Right hindlimb (tissue), 1 donor: ENCODE measurements at regions not wholly inside any gene's neighbourhood (a gene's known extent, or its start where the extent isn't known, plus 50 kb on each side); places are given as distances from the start of the nearest gene placed in this dataset.
"Not testable (repeated sequence)": the region's sequence is repeated elsewhere in the genome, so short reads cannot be mapped to it uniquely, and the experiment has no call there.

Source experiments
- DNase-seq: peaks from one replicate; pipeline ENCODE4 v3.0.0-alpha.2; 2018

DNA sequence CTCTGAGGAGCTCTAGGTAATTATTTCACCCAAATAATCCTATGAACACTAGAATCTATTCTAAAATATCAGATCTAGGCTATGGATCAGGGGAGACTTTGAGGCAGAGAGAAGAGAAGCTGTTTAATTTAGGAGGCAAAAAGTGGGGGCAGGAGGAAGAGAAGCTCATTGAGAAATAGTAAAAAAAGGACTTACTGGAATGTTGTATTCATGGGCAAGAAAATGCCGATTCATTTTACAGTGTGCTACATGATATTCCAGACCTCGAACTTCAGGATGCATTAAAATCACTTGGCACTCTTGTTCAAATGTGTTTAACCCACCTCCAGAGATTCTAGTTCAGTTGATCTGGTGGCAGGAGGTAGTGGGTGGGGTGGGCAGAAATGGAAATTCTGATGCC, 109.5 kb upstream of the ITGB1 start:
- DNase-seq: no peak

DNA sequence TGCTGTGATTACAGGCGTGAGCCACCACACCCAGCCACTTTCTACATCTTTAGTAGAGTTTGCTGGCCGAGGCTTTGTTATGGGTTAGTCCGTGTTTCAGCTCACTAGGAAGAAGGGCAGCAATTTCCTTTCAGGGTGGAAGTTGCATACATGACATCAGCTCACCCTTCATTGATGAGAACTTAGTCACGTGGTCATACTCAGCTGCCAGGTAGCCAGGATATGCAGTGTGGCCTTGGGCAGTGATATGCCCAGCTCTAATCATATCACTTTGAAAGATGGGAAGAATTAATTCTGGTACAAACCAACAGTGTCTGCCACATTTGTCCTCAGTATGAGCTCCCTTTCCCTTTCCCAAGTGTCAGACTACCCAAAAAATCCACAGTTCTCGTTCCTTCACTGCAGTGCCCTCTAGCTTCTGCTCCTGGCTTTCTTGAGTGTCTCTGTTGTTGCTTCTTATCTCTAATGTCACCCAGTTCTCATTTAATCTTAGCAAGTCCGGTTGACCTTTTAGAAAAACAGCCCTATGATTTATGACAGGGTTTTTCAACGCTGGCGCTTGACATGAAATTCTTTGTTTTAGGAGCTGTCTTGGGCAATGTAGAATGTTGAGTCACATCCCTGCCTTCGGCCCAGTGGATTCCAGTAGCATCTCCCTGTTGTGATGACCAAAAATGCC, 108.7 kb upstream of the ITGB1 start:
- DNase-seq: no peak

DNA sequence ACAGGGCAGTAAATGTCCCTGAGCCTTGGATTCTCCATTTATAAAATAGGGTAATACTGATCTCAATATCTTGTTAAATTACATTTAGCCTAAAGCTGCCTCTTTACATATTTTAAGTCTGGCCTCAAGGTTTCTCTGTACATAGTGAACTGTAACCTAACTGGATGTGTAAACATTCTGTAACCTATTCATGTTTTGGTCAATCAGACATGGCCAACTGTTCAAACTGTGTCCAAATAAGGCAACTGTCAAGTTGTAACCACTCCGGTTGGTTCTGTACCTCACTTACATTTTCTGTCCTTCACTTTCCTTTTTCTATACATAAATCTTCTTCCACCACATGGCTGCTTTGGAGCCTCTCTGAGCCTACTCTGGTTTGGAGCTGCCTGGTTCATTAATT, 107.1 kb upstream of the ITGB1 start:
- no peak for DNase-seq

DNA sequence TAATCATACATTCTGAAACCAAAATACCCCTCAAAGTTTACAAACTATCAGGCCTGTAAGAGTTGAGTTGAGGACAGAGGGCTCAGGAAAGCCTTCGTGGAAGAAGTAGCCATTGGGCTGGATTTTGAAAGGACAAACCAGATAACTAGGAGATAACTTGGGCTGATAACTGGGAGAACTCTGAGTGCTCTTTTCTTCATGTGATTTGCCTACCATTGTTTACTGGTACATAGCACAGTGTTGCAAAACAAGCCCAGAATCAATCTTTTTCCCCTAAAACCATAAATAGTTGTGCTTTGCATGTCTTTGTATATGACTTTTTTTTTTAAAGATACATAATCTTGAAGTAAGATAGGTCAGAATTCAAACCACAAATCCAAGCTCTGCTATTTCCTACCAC, 106.7 kb upstream of the ITGB1 start:
- no peak for DNase-seq

DNA sequence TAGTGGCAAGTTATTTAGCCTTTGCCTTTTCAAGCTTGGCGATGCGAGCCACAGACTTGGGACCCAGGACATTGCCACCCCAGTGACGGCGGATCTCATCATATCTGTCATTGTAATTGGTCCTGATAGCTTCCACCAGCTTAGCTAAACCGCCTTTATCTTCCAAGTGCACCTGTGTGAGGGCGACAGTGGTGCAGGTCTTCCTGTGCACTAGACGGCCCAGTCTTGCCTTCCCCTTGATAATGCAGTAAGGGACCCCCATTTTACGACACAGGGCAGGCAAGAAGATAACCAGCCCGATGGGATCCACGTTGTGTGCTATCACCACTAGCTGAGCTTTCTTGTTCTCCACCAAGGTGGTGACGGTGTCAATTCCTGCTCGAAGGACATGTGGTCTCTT, 99.6 kb upstream of the ITGB1 start:
- no peak for DNase-seq

DNA sequence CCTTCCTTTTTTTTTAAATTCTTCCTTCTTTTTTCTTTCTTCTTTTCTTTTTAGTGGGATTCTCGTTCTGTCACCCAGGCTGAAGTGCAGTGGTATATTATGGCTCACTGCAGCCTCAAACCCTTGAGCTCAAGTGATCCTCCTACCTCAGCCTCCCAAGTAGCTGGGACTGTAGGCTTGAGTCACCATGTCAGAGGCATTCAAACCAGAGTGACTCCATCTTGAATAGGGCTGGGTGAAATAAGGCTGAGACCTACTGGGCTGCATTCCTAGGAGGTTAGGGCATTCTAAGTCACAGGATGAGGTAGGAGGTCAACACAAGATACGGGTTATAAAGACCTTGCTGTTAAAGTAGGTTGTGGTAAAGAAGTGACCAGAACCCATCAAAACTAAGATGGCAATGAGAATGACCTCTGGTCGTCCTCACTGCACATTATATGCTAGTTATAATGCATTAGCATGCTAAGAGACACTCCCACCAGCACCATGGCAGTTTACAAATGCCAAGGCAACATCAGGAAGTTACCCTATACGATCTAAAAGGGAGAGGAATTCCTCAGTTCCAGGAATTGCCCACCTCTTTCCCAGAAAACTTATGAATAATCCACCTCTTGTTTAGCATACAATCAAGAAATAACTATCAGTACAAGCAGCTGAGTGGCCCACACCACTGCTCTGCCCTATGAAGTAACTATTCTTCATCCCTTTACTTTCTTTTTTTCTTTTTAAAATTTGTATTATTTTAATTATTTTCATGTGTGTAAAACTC, 99.0 kb upstream of the ITGB1 start:
- no peak for DNase-seq

DNA sequence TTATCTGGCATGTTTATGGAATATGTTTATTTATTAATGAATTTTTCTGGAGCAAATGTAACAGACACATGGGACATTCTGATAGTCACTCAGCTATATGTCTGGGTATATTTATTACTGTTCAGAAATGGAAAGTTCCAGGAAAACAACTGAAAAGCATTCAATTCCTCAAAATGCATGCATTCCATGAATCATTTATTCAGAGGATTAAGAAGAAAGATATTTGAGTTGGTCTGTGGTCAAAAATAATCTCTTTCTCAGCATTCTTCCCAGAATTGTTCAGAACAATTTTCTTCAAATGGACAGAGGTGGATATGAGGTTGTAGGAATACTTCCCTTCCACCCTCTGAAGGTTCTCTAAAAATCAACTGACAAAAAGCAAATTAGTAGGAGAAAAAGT, 97.6 kb upstream of the ITGB1 start:
- DNase-seq: no peak

DNA sequence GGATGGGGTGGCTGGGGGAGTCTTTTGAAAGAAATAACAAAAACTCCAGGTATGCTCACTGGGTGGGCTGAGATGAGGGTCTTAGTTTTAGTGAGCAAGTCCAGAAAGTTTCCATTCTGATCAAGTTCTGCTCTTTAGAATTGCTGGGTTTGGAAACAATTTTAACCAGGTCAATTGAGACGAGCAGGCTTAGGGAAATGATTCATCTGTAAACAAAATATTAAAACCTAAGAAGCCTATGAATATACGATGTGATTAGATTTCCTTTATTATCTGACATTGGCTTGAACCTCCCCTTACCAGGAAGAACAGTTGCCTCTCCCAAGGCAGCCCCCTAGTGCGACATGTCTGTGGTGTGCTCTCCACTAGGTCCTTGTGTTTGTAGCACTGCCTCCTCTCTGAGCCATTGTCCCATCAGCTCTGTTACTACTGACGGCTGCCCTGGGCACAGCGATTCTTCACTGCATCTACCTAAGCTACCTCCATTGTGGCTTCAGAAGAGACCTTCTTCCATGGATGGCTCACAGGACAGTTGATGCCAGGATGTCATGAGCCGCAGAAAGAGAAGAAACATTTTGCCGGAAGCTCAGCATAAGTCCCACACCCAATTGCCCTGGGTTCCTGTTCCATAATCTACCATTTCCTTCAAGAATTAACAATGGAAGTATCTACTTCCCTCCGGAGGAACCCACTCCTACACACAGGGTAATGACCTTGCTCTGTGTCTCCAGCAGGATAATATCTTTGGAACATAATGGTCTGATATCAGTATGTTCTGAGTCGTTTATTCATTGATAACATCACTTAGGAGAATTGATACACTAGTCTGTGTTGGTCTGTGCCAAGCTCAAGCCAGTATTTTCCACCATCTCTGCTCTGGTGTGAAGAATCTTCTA, 95.1 kb upstream of the ITGB1 start:
- no peak for DNase-seq

DNA sequence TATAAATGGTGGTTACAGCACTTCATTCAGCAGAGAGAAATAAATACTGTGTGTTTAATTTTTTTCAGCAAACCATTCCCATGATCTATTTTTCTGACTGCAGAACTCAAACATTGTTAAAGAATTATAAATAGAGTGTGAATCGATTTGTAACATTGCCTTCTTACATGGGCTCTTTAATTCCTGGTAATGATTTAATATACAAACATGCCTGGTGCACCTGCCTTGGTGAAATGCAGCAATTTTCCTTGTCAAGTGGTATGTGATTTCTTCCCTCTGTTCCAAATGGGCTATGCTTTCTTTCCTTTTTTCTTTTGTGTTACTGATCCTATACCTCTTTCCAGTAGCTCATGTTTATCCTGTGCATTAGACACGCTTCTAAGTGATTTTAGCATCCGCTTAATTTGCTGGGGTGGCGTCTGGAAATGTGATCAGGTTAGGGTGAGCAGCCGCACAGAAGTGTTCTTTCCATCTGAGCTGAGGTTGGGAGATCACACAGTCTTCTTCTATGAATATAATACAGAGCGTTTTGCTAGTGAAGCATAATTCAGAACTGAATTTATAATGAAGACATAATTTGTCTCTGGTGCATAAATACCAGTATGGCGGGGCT, 94.3 kb upstream of the ITGB1 start:
- no peak for DNase-seq

DNA sequence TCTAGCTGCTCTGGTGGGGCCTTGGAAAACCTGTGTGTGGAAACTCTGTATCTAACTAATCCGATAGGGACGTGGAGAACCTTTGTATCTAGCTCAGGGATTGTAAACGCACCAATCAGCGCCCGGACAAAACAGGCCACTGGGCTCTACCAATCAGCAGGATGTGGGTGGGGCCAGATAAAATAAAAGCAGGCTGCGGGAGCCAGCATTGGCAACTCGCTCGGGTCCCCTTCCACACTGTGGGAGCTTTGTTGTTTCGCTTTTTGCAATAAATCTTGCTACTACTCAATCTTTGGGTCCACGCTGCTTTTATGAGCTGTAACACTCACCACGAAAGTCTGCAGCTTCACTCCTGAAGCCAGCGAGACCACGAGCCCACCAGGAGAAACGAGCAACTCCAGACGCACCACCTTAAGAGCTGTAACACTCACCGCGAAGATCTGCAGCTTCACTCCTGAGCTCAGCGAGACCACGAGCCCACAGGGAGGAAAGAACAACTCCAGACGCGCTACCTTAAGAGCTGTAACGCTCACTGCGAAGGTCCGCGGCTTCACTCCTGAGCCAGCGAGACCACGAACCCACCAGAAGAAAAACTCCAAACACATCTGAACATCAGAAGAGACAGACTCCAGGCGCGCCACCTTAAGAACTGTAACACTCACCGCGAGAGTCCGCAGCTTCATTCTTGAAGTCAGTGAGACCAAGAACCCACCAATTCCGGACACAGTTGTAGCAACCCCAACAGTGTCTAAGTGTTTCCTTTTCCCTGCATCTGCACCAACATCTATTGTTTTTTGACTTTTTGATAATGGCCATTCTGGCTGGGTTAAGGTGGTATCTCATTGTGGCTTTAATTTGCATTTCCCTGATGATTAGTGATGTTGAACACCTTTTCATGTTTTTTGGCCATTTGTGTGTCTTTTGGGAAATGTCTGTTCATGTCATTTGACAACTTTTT, 92.2 kb upstream of the ITGB1 start:
- DNase-seq: not testable (repeated sequence)

DNA sequence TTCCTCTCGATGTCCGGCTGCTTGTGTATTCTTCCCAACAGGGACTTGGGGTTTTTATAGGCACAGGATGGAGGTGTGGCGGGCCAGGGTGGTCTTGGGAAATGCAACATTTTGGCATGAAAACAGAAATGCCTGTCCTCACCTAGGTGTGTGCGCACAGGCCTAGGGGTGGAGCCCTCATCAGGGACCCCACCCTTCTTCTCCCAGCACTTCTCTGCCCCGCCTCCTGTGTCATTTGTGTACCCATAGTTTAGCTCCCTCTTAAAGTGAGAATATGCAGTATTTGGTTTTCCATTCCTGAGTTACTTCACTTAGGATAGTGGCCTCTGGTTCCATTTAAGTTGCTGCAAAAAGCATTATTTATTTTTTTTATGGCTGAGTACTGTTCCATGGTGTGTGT, 90.2 kb upstream of the ITGB1 start:
- no peak for DNase-seq

DNA sequence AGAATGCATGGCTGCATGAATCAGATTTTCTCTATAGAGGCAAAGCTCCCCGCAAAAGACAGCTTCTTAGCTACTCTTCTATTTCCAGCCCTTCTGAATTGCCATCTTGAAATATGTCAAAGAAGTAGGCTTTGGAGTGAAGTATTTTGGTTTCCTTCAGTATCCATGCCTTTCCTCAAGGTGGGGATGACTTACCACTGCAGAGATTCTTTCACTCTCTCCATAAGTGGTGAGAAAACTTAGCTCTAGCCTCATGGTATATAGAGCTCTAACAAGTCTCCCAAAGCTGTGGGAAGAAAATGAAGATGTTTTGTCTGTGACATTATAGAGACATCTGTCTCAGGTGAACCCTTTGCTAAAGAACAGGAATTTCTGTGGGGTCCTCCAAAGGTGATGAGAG, 89.6 kb upstream of the ITGB1 start:
- no peak for DNase-seq

DNA sequence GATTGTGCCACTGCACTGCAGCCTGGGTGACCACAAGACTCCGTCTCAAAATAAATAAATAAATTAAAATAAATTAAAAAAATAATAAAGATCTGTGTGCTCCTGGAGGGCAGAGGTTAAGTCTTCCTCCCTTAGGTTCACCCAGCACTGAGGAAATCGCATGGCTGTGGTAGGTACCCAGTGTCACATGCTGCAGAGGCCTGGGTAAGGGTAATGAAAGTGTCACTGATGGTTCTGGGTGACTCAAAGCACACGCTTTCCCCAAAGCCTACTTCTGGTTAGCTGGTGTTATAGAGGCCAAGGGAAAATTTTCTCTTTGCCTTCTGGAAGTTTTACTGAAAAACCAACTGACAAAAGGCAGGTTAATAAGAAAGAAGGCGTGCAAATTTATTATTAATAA, 88.8 kb upstream of the ITGB1 start:
- DNase-seq: no peak

DNA sequence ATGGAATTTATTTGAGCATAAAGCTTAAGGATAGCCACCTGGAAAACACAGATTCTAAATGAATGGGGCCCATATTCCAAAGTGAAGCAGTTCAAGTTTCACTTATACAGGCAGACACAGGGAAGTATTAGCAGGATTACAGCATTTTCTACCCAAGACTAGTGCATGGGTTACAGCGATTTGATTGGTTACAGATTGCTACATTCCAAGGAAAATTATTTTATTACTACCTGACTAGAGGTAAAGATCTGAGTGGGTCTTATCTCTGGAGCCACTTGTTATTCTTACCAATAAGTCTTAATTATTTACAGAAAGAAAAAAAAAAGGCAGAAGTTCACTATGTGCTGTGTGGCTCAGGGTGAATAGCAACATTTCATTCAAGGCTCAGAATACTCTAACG, 87.4 kb upstream of the ITGB1 start:
- no peak for DNase-seq

DNA sequence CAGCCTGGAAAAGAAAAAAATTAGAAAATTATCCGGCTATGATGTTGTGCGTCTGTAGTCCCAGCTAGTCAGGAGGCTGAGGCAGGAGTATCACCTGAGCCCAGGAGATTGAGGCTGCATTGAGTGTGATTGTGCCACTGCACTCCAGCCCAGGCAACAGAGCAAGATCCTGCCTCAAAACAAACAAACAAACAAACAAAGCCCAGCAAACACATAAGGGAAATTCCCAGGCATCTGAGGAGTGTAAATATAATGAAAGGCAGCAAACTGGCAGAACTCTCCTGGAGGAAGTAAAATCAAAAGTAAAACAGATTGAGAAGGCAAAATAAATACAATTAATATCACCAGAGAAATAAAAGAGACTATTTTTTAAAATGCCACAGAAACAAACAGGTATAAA, 84.5 kb upstream of the ITGB1 start:
- no peak for DNase-seq

DNA sequence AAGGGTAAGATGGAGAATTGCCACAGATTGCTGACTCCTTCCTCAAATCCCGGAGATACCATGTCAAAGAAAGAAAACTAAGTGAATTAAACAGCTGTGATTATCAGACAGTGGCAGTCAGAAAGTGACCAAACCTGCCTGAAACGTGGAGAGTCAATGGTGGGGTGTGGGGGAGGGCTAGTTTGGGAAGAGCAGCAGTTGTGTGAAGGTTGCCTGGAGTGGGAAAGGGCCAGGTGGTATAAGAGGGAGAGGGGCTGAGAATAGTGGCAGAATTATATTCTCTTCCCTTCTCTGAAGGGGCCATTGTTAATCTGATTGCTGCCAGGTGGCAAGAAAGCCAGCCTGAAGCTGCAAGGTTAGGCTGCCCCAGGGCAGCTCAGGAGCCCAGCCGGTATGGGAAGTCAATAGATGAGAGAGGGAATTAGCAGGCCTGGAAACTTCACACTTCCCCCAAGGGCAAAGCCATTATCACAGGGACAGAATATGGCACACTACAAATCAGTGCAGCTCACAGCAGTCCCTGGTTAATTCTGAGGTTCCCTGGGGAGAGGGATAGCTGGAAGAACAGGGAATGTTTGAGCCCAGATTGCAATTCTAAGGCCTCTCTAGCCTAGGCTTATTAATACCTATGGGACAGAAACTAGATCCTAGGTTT, 83.9 kb upstream of the ITGB1 start:
- DNase-seq: no peak

DNA sequence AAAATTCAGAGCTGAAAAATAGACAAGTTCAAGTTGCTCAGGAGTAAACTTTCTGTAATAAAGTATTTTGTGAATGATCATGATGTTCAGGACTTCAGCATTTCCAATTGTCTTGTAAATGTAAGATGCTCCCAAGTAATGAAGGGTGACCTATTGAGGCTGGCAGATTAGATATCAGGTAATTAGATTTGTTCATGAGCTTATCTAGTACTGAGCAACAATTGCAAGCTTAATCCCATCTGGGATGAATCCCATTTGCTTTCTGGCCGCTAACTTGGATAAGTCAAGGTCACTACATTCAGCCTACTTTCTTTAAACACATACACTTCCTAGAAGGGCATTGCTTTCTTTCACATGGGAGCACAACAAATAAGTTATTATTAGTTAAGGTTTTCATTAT, 82.4 kb upstream of the ITGB1 start:
- DNase-seq: no peak

DNA sequence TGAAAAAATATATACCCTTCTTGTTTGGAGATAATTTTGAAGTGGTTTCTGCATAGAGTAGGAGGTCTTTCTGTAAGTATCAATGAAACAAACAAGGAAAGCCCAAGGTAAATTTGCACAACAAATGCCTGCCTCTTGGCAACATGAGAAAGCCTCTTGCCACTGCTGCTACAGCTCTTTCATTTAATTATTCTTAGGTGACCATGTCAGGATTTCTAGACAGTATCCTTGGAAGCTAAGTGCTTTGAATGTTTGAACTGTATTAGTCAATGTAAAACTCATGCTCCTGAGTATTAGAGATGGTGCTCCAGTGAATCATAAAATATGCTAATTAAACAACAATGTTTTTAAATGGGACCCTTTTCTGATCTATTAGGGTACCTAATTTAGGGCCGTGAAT, 81.2 kb upstream of the ITGB1 start:
- no peak for DNase-seq

DNA sequence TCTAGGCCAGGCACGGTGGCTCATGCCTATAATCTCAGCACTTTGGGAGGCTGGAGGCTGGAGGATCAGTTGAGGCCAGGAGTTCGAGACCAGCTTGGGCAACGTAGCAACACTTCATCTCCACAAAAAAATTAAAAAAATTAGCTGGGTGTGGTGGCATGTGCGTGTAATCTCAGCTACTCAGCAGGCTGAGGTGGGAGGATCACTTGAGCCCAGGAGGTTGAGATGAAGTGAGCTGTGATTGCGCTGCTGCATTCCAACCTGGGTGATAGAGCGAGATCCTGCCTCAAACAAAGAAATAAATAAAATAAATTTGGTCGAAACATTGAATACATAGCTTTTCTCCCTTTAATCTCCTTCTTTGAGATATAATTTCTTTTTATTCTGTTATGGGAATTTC, 80.6 kb upstream of the ITGB1 start:
- DNase-seq: no peak

DNA sequence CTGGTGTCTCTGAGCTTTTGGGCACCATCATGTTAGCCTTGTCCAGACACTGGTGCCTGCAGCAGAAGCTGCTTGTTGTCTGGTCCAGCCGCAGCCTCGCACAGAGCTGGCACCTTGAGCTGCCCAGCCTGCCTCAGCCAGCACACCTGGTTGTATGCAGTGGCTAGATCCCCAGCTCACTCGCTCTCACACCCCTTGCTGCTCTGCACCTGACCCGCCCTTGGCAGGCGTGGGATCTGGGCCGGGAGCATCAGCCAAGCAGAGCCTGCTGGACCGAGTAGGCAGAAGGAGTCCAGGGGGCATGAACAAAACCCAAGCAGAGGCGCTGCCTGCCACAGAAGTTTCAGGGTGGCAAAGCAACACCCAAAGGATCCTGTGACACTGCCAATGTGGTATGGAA, 79.7 kb upstream of the ITGB1 start:
- DNase-seq: no peak

DNA sequence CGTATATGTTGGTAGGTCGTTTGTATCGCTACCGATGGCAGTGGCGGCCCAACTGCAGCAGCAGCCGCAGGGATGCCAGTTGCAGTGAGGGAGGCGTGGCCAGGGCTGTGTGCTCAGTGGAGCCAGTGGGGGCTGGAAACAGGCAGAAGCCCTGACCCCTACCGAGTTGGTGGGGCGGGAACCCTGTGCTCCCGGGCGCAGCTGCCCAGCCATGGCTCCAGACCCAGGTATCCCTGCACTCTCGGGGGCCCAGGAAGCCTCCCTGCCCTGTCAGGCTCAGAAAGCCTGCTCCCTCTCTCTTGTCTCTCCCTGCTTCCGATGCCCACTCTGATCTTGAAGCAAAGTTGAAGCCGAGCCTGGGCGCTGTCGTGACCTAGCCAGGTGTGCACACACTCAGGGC, 78.6 kb upstream of the ITGB1 start:
- no peak for DNase-seq

DNA sequence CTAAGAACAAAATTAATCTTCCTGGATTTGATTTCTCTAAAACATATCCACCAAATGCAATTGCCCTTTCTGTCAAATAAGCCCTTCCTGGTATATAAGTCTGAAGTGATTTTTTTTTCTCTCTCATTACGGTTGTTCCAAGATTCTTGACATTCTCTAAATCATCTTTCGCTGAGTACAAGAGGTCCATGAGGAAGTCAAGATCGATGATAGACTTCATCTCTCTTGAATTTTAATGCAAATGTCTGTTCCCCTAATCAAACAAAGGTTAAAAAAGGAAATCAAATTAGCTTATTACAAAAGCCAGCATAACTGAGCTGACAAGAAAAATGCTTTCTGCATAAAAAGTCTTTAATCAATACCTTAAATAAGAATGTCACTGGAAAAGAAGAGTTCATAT, 77.4 kb upstream of the ITGB1 start:
- no peak for DNase-seq
